Trophoblast cell (in vitro differentiated cells and primary cell): ENCODE measurements at regions not wholly inside any gene's neighbourhood (a gene's known extent, or its start where the extent isn't known, plus 50 kb on each side); places are given as distances from the start of the nearest gene placed in this dataset.

Experiments
- DNase-seq, 2 donors: peaks; one replicate each; pipeline ENCODE4 v3.0.0-alpha.2; 2016
- H2AFZ ChIP-seq: 2 replicates; pipeline ENCODE4 v1.6.1; 2013; ENCODE audit warnings: low read length, moderate library complexity, mild to moderate bottlenecking; ENCODE audit not compliant: insufficient read depth, poor library complexity
- H2AK5ac ChIP-seq: 2 replicates; pipeline ENCODE4 v1.6.1; 2013; ENCODE audit warnings: mild to moderate bottlenecking, low read length
- H2BK120ac ChIP-seq: 2 replicates; pipeline ENCODE4 v1.6.1; 2013; ENCODE audit warnings: low read length, mild to moderate bottlenecking, moderate library complexity; ENCODE audit not compliant: insufficient read depth, poor library complexity
- H2BK12ac ChIP-seq: 2 replicates; pipeline ENCODE4 v1.6.1; 2013; ENCODE audit warnings: mild to moderate bottlenecking, low read length, moderate library complexity
- H2BK5ac ChIP-seq: 2 replicates; pipeline ENCODE4 v1.6.1; 2013; ENCODE audit warnings: low read length, low read depth, moderate library complexity, mild to moderate bottlenecking; ENCODE audit not compliant: poor library complexity
- H3K14ac ChIP-seq: 2 replicates; pipeline ENCODE4 v1.6.1; 2013; ENCODE audit warnings: mild to moderate bottlenecking, low read length
- H3K18ac ChIP-seq: 2 replicates; pipeline ENCODE4 v1.6.1; 2013; ENCODE audit warnings: mild to moderate bottlenecking, low read length
- H3K23ac ChIP-seq: 2 replicates; pipeline ENCODE4 v1.6.1; 2013; ENCODE audit warnings: low read length
- H3K27ac ChIP-seq: 2 replicates; pipeline ENCODE4 v1.5.1; 2013; ENCODE audit warnings: low read depth, mild to moderate bottlenecking, inconsistent platforms, low read length, moderate library complexity
- H3K27me3 ChIP-seq: 2 replicates; pipeline ENCODE4 v1.6.1; 2013; ENCODE audit warnings: inconsistent platforms, mild to moderate bottlenecking, low read length, moderate library complexity; ENCODE audit not compliant: insufficient read depth
- H3K36me3 ChIP-seq, 2 experiments: 1 replicate in 1 of 2; 2 replicates in 1 of 2; pipeline ENCODE4 v1.6.1; 2013; ENCODE audit warnings: low read length in 2 of 2, mild to moderate bottlenecking in 2 of 2, moderate library complexity in 1 of 2; ENCODE audit not compliant: insufficient read depth in 2 of 2, control insufficient read depth in 1 of 2
- H3K4ac ChIP-seq: 2 replicates; pipeline ENCODE4 v1.6.1; 2013; ENCODE audit warnings: low read depth, mild to moderate bottlenecking, low read length, moderate library complexity
- H3K4me1 ChIP-seq, 2 experiments: 1 replicate in 1 of 2; 2 replicates in 1 of 2; pipeline ENCODE4 v1.6.1; 2013; ENCODE audit warnings: low read length in 2 of 2, mild to moderate bottlenecking in 2 of 2, moderate library complexity in 1 of 2; ENCODE audit not compliant: insufficient read depth in 2 of 2, control insufficient read depth in 1 of 2
- H3K4me2 ChIP-seq: 2 replicates; pipeline ENCODE4 v1.6.1; 2013; ENCODE audit warnings: inconsistent platforms, mild to moderate bottlenecking, low read length, moderate library complexity
- H3K4me3 ChIP-seq: 2 replicates; pipeline ENCODE4 v1.5.1; 2013; ENCODE audit warnings: mild to moderate bottlenecking, low read depth, low read length, inconsistent platforms
- H3K79me1 ChIP-seq: one replicate; pipeline ENCODE4 v1.6.1; 2013; ENCODE audit warnings: low read length
- H3K79me2 ChIP-seq: 2 replicates; pipeline ENCODE4 v1.6.1; 2013; ENCODE audit warnings: low read length, mild to moderate bottlenecking; ENCODE audit not compliant: control insufficient read depth, insufficient read depth, poor library complexity
- H3K9ac ChIP-seq: 2 replicates; pipeline ENCODE4 v1.6.1; 2013; ENCODE audit warnings: mild to moderate bottlenecking, low read length
- H3K9me3 ChIP-seq: 2 replicates; pipeline ENCODE4 v1.6.1; 2013; ENCODE audit warnings: low read depth, mild to moderate bottlenecking, control low read depth, inconsistent platforms, low read length; ENCODE audit not compliant: insufficient read depth
- H4K12ac ChIP-seq: 2 replicates; pipeline ENCODE4 v1.6.1; 2013; ENCODE audit warnings: low read depth, mild to moderate bottlenecking, low read length, moderate library complexity
- H4K8ac ChIP-seq: 2 replicates; pipeline ENCODE4 v1.6.1; 2013; ENCODE audit warnings: low read depth, mild to moderate bottlenecking, low read length, moderate library complexity
- H4K91ac ChIP-seq: one replicate; pipeline ENCODE4 v1.6.1; 2013; ENCODE audit warnings: low read depth, mild to moderate bottlenecking, low read length, moderate library complexity
- WGBS: extraction: QIAGEN DNeasy Blood & Tissue Kit; methylation state at CpG from one replicate; pipeline ENCODE4 v1.1.7; 2013; ENCODE audit warnings: missing lambda C conversion rate; ENCODE audit not compliant: insufficient read length, insufficient coverage; ENCODE audit errors: extremely low coverage; 5-methylcytosine and 5-hydroxymethylcytosine counted together

GRCh38 chr16:86403541-86404163 is 106.7 kb upstream of the FOXF1 start:
- Histone ChIP-seq H4K8ac (no peak overlapping the region), H2AFZ (no peak overlapping the region), H3K79me2 (no peaks in the 10 kb centered on the region), H3K36me3 (no peaks in the 10 kb centered on the region), H3K23ac (no peak overlapping the region), H4K12ac (no peak overlapping the region), H3K79me1 (no peaks in the 10 kb centered on the region), H3K27me3 (no peaks in the 10 kb centered on the region), H2BK120ac (no peak overlapping the region), H3K9me3 (peaks cover 2% of the 10 kb centered on the region), H3K4me1 (no peaks in the 10 kb centered on the region), H4K91ac (no peak overlapping the region), H3K18ac (no peak overlapping the region), H3K4me2 (no peak overlapping the region), H3K9ac (no peak overlapping the region), H3K27ac (no peak overlapping the region), H2BK5ac (no peak overlapping the region), H2AK5ac (no peak overlapping the region), H2BK12ac (no peak overlapping the region), H3K4me3 (no peak overlapping the region), H3K14ac (no peak overlapping the region), H3K4ac (no peak overlapping the region)
- DNase-seq: no peak
- WGBS: no CpG with 5 or more reads among the region's 8 CpGs

- Histone ChIP-seq H3K14ac (no peak overlapping the region), H3K9ac (no peak overlapping the region), H3K4me2 (no peak overlapping the region), H2AFZ (no peak overlapping the region), H2BK120ac (no peak overlapping the region), H4K91ac (no peak overlapping the region), H3K4ac (no peak overlapping the region), H3K36me3 (no peaks in the 10 kb centered on the region), H2BK5ac (no peak overlapping the region), H3K4me3 (no peak overlapping the region), H3K27ac (no peak overlapping the region), H3K4me1 (no peaks in the 10 kb centered on the region), H3K23ac (no peak overlapping the region), H2BK12ac (no peak overlapping the region), H4K8ac (no peak overlapping the region), H4K12ac (no peak overlapping the region), H3K79me2 (no peaks in the 10 kb centered on the region), H3K9me3 (peaks cover 2% of the 10 kb centered on the region), H3K27me3 (no peaks in the 10 kb centered on the region), H2AK5ac (no peak overlapping the region), H3K79me1 (no peaks in the 10 kb centered on the region), H3K18ac (no peak overlapping the region)
- no peak for DNase-seq
- WGBS: no CpG with 5 or more reads among the region's 12 CpGs
Measured at GRCh38 chr16:86404678-86405077, 105.6 kb upstream of the FOXF1 start.

- no CpG with 5 or more reads among the region's 12 CpGs for WGBS
- H4K91ac ChIP-seq: no peak overlapping the region
- no peaks in the 10 kb centered on the region for H3K79me2 ChIP-seq
Measured at GRCh38 chr16:86405319-86405718, 105.0 kb upstream of the FOXF1 start.

GRCh38 chr16:86406056-86406455 is 104.3 kb upstream of the FOXF1 start:
- no CpG with 5 or more reads among the region's 10 CpGs for WGBS

More at GRCh38 chr16:86405319-86405718, 105.0 kb upstream of the FOXF1 start:
- H2AFZ ChIP-seq: no peak overlapping the region
- H2BK12ac ChIP-seq: no peak overlapping the region
- H2AK5ac ChIP-seq: no peak overlapping the region
- H3K9me3 ChIP-seq: peaks cover 2% of the 10 kb centered on the region
- H3K79me1 ChIP-seq: no peaks in the 10 kb centered on the region
- no peaks in the 10 kb centered on the region for H3K4me1 ChIP-seq
- no peaks in the 10 kb centered on the region for H3K36me3 ChIP-seq
- H3K27ac ChIP-seq: no peak overlapping the region
- no peak overlapping the region for H3K4me3 ChIP-seq
- H3K9ac ChIP-seq: no peak overlapping the region
- H4K12ac ChIP-seq: no peak overlapping the region
- no peak for DNase-seq
- no peak overlapping the region for H3K14ac ChIP-seq
- no peak overlapping the region for H3K4ac ChIP-seq
- no peak overlapping the region for H4K8ac ChIP-seq
- no peak overlapping the region for H2BK5ac ChIP-seq
- H3K18ac ChIP-seq: no peak overlapping the region
- H3K23ac ChIP-seq: no peak overlapping the region
- no peaks in the 10 kb centered on the region for H3K27me3 ChIP-seq
- H3K4me2 ChIP-seq: no peak overlapping the region
- H2BK120ac ChIP-seq: no peak overlapping the region

More at GRCh38 chr16:86406056-86406455, 104.3 kb upstream of the FOXF1 start:
- H3K4me3 ChIP-seq: no peak overlapping the region
- no peaks in the 10 kb centered on the region for H3K4me1 ChIP-seq
- DNase-seq: no peak
- H4K8ac ChIP-seq: no peak overlapping the region
- no peak overlapping the region for H3K27ac ChIP-seq
- no peaks in the 10 kb centered on the region for H3K79me2 ChIP-seq
- no peaks in the 10 kb centered on the region for H3K9me3 ChIP-seq
- H4K12ac ChIP-seq: no peak overlapping the region
- no peak overlapping the region for H3K23ac ChIP-seq
- H3K9ac ChIP-seq: no peak overlapping the region
- no peaks in the 10 kb centered on the region for H3K36me3 ChIP-seq
- no peak overlapping the region for H3K4ac ChIP-seq
- H2BK5ac ChIP-seq: no peak overlapping the region
- H2AFZ ChIP-seq: no peak overlapping the region
- H3K14ac ChIP-seq: no peak overlapping the region
- H2BK12ac ChIP-seq: no peak overlapping the region
- H3K79me1 ChIP-seq: no peaks in the 10 kb centered on the region
- no peak overlapping the region for H3K18ac ChIP-seq
- H3K4me2 ChIP-seq: no peak overlapping the region
- no peak overlapping the region for H2AK5ac ChIP-seq
- no peak overlapping the region for H2BK120ac ChIP-seq
- H4K91ac ChIP-seq: no peak overlapping the region
- no peaks in the 10 kb centered on the region for H3K27me3 ChIP-seq
